ENCODE measurements at regions not wholly inside any gene's neighbourhood (a gene's known extent, or its start where the extent isn't known, plus 50 kb on each side); places are given as distances from the start of the nearest gene placed in this dataset.
A peak's percentile ranks its signal among the peaks of the same experiment; 100 is the strongest.

GRCh38 chr9:87812375-87813118 is 70.1 kb upstream of the SPATA31E1 start:
- H3K9me3 ChIP-seq = no peaks in the 10 kb centered on the region
- H3K4me3 ChIP-seq = no peak overlapping the region
- 39% methylated on average over 13 of the region's 13 CpGs for WGBS
- H3K36me3 ChIP-seq = no peaks in the 10 kb centered on the region
- H3K27ac ChIP-seq = no peak overlapping the region
- H3K4me1 ChIP-seq = no peaks in the 10 kb centered on the region
- no peak for TF ChIP-seq POLR2A (IDR thresholded peaks at IDR 0.05)
- peak; percentile 71 to 73 for TF ChIP-seq CTCF (IDR thresholded peaks at IDR 0.05)
- H3K27me3 ChIP-seq = no peaks in the 10 kb centered on the region
- DNase-seq (ENCODE audit: low spot score in 2 of 2) = no peak

- Histone ChIP-seq H3K36me3 (no peaks in the 10 kb centered on the region), H3K4me3 (no peak overlapping the region), H3K9me3 (no peaks in the 10 kb centered on the region), H3K27me3 (no peaks in the 10 kb centered on the region), H3K4me1 (no peaks in the 10 kb centered on the region), H3K27ac (no peak overlapping the region)
- WGBS = 67% methylated on average over 7 of the region's 7 CpGs
- no peak for DNase-seq (ENCODE audit: low spot score in 2 of 2)
- TF ChIP-seq POLR2A (IDR thresholded peaks at IDR 0.05) = no peak
- TF ChIP-seq CTCF (IDR thresholded peaks at IDR 0.05) = no peak
- TF ChIP-seq POLR2AphosphoS5 (IDR thresholded peaks at IDR 0.05) = no peak
- TF ChIP-seq EP300 (IDR thresholded peaks at IDR 0.05) = no peak
Measured at GRCh38 chr9:87813119-87813463, 69.6 kb upstream of the SPATA31E1 start.

GRCh38 chr9:87816036-87816435 is 66.6 kb upstream of the SPATA31E1 start:
- no peak overlapping the region for H3K4me3 ChIP-seq
- no peaks in the 10 kb centered on the region for H3K9me3 ChIP-seq
- TF ChIP-seq EP300 (IDR thresholded peaks at IDR 0.05) (no peak), CTCF (IDR thresholded peaks at IDR 0.05) (no peak), POLR2A (IDR thresholded peaks at IDR 0.05) (no peak), POLR2AphosphoS5 (IDR thresholded peaks at IDR 0.05) (no peak)
- no peak for DNase-seq (ENCODE audit: low spot score in 2 of 2)
- no peak overlapping the region for H3K27ac ChIP-seq
- no peaks in the 10 kb centered on the region for H3K27me3 ChIP-seq
- 18% methylated on average over 2 of the region's 2 CpGs for WGBS
- no peaks in the 10 kb centered on the region for H3K36me3 ChIP-seq
- H3K4me1 ChIP-seq = no peaks in the 10 kb centered on the region

- no peaks in the 10 kb centered on the region for H3K36me3 ChIP-seq
- 63% methylated on average over 3 of the region's 3 CpGs for WGBS
- no peak overlapping the region for H3K4me3 ChIP-seq
- no peaks in the 10 kb centered on the region for H3K27me3 ChIP-seq
- TF ChIP-seq EP300 (IDR thresholded peaks at IDR 0.05) (no peak), POLR2AphosphoS5 (IDR thresholded peaks at IDR 0.05) (no peak), CTCF (IDR thresholded peaks at IDR 0.05) (no peak), POLR2A (IDR thresholded peaks at IDR 0.05) (no peak)
- H3K27ac ChIP-seq = no peak overlapping the region
- no peaks in the 10 kb centered on the region for H3K4me1 ChIP-seq
- no peak for DNase-seq (ENCODE audit: low spot score in 2 of 2)
- no peaks in the 10 kb centered on the region for H3K9me3 ChIP-seq
Measured at GRCh38 chr9:87818308-87818707, 64.4 kb upstream of the SPATA31E1 start.

GRCh38 chr9:87824216-87824875 is 58.3 kb upstream of the SPATA31E1 start:
- H3K27ac ChIP-seq = no peak overlapping the region
- no peaks in the 10 kb centered on the region for H3K36me3 ChIP-seq
- H3K4me3 ChIP-seq = no peak overlapping the region
- peaks cover 16% of the 10 kb centered on the region for H3K27me3 ChIP-seq
- no peaks in the 10 kb centered on the region for H3K9me3 ChIP-seq
- H3K4me1 ChIP-seq = no peaks in the 10 kb centered on the region
- no peak for DNase-seq (ENCODE audit: low spot score in 2 of 2)
- WGBS = 97% methylated on average over 14 of the region's 31 CpGs
- no peak for TF ChIP-seq POLR2AphosphoS5 (IDR thresholded peaks at IDR 0.05)
